Dermis microvascular lymphatic vessel endothelial cell (primary cell): ENCODE measurements at regions not wholly inside any gene's neighbourhood (a gene's known extent, or its start where the extent isn't known, plus 50 kb on each side); places are given as distances from the start of the nearest gene placed in this dataset.

ENCODE experiments used
- DNase-seq, 2 donors: peaks; one replicate each; pipeline versions ENCODE4 v3.0.0 to v3.0.0-alpha.2; 2010; ENCODE audit warnings: low read depth in 2 of 2

GRCh38 chr2:217339753-217340152 lies 479.9 kb upstream of the TNP1 start:
- DNase-seq, result no peak

DNA sequence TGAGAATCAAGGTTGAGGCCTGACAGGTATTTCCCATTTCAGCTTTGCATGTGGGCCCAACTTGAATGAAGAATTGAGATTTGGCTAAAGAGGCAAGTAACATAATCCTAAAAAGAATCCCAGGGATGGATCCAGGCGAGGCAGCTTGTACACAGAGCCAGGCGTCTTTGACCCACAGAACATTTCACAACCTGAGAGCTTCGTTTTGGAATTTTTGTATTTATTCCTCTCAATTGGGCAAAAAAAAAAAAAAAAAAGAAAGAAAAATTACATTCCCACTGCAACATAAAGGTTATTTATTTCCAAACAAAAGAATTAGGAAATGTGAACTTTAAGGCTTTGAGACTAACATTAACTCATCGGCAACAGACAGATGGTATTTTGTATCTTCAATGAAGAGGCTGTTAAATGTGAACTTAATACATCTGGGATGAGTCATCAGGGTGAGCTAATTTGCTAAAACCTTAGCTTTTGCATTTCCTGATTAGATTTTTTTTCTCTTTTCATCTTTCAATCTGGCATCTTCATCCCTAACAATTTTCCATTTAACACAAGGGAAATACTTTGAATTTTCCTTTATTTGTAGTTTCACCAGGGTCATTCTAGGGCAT lies 478.5 kb upstream of the TNP1 start:
- no peak for DNase-seq

DNA sequence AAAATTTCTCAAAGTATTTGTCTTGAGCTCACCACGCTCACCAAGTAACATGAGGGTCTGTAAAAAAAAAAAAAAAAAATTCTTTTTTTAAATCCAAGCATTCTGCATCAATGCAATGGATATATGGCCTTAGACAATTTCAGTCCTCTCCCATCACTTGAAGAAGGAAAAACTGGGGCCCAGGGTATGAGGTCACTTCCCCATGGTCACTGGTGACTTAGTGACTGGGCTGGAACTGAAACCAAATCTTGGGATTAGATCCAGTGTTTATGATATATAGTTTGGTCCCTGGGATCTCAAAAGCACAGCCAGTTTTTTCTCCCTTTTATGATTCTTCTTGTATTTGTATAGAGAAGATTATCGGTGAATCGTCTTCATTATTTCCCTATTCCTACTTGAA lies 477.9 kb upstream of the TNP1 start:
- DNase-seq, result no peak

- DNase-seq, result no peak
Measured at GRCh38 chr2:217336694-217337093, 476.8 kb upstream of the TNP1 start.

DNA sequence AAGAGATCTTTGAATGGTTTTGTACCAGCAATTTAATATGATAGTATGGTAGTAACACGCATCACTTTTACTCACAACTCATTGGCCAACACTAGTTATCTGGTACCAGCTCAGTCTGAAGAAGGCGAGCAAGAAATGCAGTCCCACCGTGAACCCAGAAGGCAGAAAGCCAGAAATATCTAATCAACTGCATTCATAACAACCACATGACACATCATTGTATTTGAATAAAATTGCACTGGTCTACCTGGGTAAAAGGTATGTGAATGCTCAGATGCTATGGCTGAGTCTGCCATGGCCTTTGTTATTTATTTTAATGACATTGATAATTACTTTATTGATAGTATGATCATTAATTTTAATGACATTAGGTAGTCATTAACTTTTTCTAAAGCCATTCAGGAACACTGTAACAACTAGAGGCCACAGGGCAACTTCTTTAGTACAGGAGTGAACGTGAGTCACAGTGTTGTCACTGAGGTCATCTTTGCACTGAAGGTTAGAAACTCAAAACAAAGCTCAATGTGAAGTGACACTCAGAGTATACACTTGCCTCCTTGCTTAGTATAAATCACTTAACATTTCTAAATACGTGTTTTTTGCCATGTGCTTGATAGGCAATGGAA lies 475.6 kb upstream of the TNP1 start:
- DNase-seq, result no peak

- DNase-seq, result no peak
Measured at GRCh38 chr2:217334561-217334960, 474.7 kb upstream of the TNP1 start.

- DNase-seq, result no peak
Measured at GRCh38 chr2:217332866-217333265, 473.0 kb upstream of the TNP1 start.

GRCh38 chr2:217332417-217332791 lies 472.5 kb upstream of the TNP1 start:
- DNase-seq, result no peak

- DNase-seq, result peak in 1 of 2 donors; percentile 42
Measured at GRCh38 chr2:217331523-217332416, 471.9 kb upstream of the TNP1 start.

DNA sequence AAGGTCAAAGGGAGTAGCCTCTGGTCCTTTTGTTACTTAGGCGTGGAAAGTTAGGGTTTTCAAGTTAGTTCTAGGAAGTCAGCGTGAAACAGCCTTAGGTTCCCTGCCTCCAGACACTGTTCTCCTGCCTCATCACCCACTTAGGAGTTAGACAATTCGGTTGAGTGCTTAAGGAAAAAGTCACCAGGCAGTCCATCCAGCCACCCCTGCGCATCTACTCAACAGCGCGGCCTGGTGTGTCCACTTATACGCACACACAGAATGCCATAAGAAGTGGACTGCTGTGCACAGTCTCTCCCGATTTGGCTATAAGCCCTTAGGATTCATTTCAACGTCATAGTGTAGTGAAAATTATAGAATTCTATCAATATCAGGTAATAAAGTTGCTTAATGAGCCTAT lies 470.8 kb upstream of the TNP1 start:
- DNase-seq, result no peak

GRCh38 chr2:217329023-217329431 lies 469.2 kb upstream of the TNP1 start:
- DNase-seq, result no peak

DNA sequence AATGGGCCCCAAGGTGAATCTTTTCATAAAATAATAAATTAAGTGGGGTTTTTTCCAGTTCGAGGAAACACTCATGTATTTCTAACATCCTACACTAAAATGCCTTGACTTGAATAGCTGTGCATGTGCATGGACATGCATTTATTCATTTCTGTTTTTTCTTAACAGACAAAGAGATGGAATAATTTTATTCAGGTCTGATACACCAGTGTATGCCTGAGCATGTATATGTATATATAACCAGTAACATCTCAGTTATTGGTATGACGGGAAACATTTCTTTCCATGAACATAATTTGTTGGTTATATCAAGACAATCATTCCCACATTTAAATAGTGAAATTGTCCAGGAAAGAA lies 468.7 kb upstream of the TNP1 start:
- no peak for DNase-seq

GRCh38 chr2:217327953-217328621 lies 468.2 kb upstream of the TNP1 start:
- no peak for DNase-seq

DNA sequence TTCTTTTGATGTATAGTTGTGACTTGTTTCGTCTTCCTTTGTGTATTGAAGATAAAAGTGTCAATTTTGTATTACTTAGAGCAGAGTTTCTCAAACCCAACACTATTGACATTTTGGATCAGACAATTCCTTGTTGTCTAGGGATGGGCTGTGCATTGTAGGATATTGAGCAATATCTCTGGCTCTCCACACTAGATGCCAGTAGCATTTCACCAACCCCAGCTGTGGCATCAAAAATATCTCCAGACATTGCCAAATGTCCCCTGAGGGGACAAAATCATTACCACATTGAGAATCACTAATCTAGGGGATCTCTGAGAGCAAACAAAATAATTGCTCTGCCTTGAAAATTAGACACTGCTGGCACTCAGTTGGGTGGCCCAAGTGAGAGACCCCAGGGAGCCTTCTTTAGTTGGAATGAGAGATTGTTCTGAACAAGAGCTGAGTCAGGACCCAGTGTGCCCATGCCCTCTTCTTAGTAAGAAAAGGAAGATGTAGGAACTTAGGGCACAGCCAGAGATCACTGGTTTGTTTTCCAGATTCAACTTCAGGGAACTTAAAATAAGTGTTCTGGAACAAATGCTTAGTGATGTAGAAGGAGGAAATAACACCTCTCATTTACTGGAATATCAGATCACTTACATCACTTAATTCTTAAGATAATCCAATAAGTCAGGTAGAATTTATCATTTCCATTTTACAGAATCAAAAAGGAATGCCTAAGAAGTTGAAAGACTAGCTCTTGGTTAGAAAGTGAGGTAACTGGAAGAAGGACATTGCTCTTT lies 466.6 kb upstream of the TNP1 start:
- no peak for DNase-seq

GRCh38 chr2:217325816-217326215 lies 466.0 kb upstream of the TNP1 start:
- DNase-seq, result no peak

DNA sequence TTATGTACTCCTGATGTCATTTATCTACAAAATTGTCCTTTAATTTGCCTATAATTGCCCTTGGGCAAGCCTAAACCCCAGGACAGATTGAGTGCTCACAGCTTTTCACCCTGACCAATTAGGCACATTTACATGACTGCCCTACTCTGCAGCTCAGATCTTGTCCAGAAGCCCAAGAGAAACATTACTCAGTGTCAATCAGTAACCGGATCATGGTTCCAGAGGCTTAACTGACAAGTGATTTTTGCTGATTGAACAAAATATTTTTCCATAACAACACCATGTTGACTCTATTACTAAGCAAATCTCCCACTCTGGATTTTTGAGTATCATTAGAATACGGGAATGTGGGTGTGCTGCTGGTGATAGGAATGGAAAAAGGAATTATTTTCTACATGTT lies 465.4 kb upstream of the TNP1 start:
- DNase-seq, result no peak

- DNase-seq, result peak in 1 of 2 donors; percentile 3
Measured at GRCh38 chr2:217316743-217317142, 456.9 kb upstream of the TNP1 start.

DNA sequence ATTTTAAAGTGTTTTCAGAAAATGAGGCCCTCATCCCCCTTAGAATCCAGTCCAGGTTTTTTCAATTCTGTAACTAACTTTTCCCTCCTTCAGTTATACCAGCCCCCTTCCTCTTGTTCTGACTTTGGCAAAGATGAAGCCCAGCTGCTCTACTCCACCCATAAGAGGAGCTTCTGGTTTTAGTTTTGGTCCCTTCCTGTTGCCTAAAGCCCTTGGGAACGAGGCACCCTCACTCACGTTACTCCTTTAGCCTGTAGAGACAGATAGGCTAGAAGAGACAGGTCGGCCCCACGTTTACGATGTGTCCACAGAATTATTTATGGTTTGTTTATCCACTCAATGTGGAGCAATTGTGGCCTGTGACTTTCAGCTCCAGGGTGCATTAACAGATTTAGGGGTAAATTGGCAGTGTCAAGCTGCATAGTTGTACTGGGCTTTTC lies 454.2 kb upstream of the TNP1 start:
- no peak for DNase-seq

DNA sequence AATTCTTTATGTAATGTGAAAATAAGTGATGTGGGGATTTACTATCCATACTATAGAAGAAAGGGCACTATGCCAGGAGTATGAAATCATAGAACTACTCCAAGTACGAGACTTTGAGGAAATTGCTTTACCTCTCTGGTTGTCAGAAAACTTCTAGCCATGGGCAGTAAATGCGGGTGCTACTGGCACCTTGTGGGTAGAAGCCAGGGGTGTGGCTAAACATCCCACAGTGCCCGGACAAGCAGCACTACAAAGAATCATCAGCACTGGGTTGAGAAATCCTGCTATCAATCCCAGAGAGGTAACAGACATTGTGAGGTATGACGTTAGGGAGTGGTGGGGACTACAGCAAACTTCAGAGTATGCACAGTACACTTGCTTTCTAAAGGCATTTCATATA lies 453.5 kb upstream of the TNP1 start:
- no peak for DNase-seq

DNA sequence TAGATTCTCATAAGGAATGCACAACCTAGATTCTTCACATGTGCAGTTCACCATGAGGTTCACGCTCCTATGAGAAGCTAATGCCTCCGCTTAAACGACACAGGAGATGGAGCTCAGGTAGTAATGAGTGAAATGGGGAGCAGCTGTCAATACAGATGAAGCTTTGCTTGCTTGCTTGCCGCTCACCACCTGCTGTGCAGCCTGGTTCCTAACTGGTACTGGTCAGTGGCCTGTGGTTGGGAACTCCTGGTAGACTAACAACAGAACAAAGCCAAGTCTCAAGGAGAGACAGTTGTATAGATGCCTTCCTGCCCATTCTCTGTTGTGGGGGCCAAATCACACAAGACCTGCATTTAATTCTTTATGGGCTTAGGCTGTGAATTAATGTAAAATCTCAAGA lies 449.2 kb upstream of the TNP1 start:
- no peak for DNase-seq

DNA sequence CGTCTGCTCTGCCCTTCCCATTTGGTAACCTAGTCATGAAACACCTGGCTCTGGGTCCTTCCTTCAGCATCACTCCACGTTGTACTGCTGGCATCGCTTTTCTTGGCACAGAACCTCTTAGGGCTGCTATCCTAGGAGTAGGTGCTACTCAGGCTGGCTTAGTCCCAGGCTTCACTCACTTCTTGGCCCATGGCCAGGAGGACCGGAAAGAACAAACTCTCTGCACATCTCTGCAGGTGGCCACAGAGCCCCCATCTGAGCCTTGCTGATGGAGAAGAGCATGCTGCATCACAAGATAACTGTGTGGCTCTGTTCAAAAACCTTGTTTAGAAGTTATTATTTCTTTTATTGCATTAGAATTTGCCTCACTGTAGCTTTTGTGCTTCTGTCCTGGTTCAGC lies 447.2 kb upstream of the TNP1 start:
- no peak for DNase-seq
